A549 (cell line): ENCODE measurements at regions not wholly inside any gene's neighbourhood (a gene's known extent, or its start where the extent isn't known, plus 50 kb on each side); places are given as distances from the start of the nearest gene placed in this dataset.

ENCODE experiments used
- ATAC-seq, 2 experiments: fragments of 200-7000 bp in 1 of 2; fragments of >200 bp in 1 of 2; cut with Nextera tagmentation in 1 of 2; cut with Tn5 transposase in 1 of 2; 3 replicates each; pipeline versions ENCODE4 v1.8.0 to v1.9.1; 2018 to 2020; ENCODE audit warnings: mild to moderate bottlenecking in 1 of 2, moderate library complexity in 1 of 2
- CTCF ChIA-PET: fragments of 300-600 bp; sonication (Branson Sonifier 250); formaldehyde crosslinking; extraction: SDS; loops from one replicate; lab custom pipeline; 2021; ENCODE audit warnings: antibody characterized with exemption, inconsistent platforms; lab: Yijun Ruan, JAX
- POLR2A ChIA-PET: fragments of 350-600 bp; formaldehyde crosslinking; extraction: SDS; loops from one replicate; lab custom pipeline; 2021; ENCODE audit warnings: antibody characterized with exemption, inconsistent platforms; lab: Yijun Ruan, JAX
- DNase-seq, 2 experiments: peaks; one replicate each; pipeline versions ENCODE4 v3.0.0 to v3.0.0-alpha.2; 2011 to 2016; ENCODE audit warnings: low read depth in 1 of 2, low spot score in 1 of 2
- FAIRE-seq: peaks from 2 replicates; lab custom pipeline; 2011; peaks lifted over from hg19 to GRCh38; lab: Jason Lieb, UNC
- H3K27ac ChIP-seq, 2 experiments: fragments of >200 bp; sonication (Bioruptor Twin); formaldehyde crosslinking; 3 replicates each; pipeline ENCODE4 v1.5.1; 2016 to 2017
- H3K4me1 ChIP-seq: fragments of >200 bp; sonication (Bioruptor Twin); formaldehyde crosslinking; 3 replicates; pipeline ENCODE4 v1.6.1; 2016
- H3K4me2 ChIP-seq: fragments of >200 bp; sonication (Bioruptor Twin); formaldehyde crosslinking; 3 replicates; pipeline ENCODE4 v1.6.1; 2016
- H3K4me3 ChIP-seq: fragments of >200 bp; sonication (Bioruptor Twin); formaldehyde crosslinking; 3 replicates; pipeline ENCODE4 v1.5.1; 2016
- H3K9me3 ChIP-seq: fragments of >200 bp; sonication (Bioruptor Twin); formaldehyde crosslinking; 3 replicates; pipeline ENCODE4 v1.6.1; 2016
- CBX2 ChIP-seq: fragments of 200-600 bp; sonication (generic); IDR thresholded peaks from 2 replicates; pipeline ENCODE4 v1.6.1; 2016; ENCODE audit warnings: low read depth, mild to moderate bottlenecking, borderline replicate concordance
- CHD4 ChIP-seq: fragments of 200-600 bp; sonication (generic); IDR thresholded peaks from 2 replicates; pipeline ENCODE4 v1.6.1; 2016; ENCODE audit warnings: antibody characterized with exemption, mild to moderate bottlenecking, borderline replicate concordance
- EP300 ChIP-seq, 2 experiments: fragments of >200 bp; sonication (Bioruptor Twin); formaldehyde crosslinking; IDR thresholded peaks; 2 replicates in 1 of 2; 3 replicates in 1 of 2; pipeline ENCODE4 v1.6.1; 2016 to 2017
- FOSB ChIP-seq: fragments of 250-450 bp; sonication (Bioruptor Pico); IDR thresholded peaks from 2 replicates; pipeline ENCODE4 v1.5.0; 2020; ENCODE audit warnings: mild to moderate bottlenecking, moderate library complexity
- HOXA7 ChIP-seq: fragments of 250-450 bp; sonication (Bioruptor Pico); IDR thresholded peaks from 2 replicates; pipeline ENCODE4 v1.5.0; 2020; ENCODE audit warnings: mild to moderate bottlenecking, moderate library complexity
- JUN ChIP-seq, 2 experiments: fragments of >200 bp; sonication (Bioruptor Twin); formaldehyde crosslinking; IDR thresholded peaks; 2 replicates in 1 of 2; 3 replicates in 1 of 2; pipeline ENCODE4 v1.6.1; 2016 to 2017
- KDM1A ChIP-seq: fragments of 200-600 bp; sonication (generic); IDR thresholded peaks from 2 replicates; pipeline ENCODE4 v1.6.1; 2016; ENCODE audit warnings: low read depth, mild to moderate bottlenecking
- KDM5A ChIP-seq: fragments of 200-600 bp; sonication (generic); IDR thresholded peaks from 2 replicates; pipeline ENCODE4 v1.6.1; 2016; ENCODE audit warnings: antibody characterized with exemption, mild to moderate bottlenecking
- MAFK ChIP-seq: fragments of 450-650 bp; IDR thresholded peaks from 2 replicates; pipeline ENCODE4 v1.6.1; 2014; ENCODE audit not compliant: partially characterized antibody
- MAZ ChIP-seq: fragments of 150-350 bp; IDR thresholded peaks from 2 replicates; pipeline ENCODE4 v1.6.1; 2014; ENCODE audit warnings: antibody characterized with exemption, low read depth, low read length, borderline replicate concordance
- NFE2L2 ChIP-seq: fragments of 150-350 bp; conservative IDR thresholded peaks from 2 replicates; pipeline ENCODE4 v1.6.1; 2014; ENCODE audit warnings: low read length
- POLR2AphosphoS2 ChIP-seq: conservative IDR thresholded peaks from 2 replicates; pipeline ENCODE4 v1.6.1; 2012; ENCODE audit warnings: low read length, improper control_type of control experiment, inconsistent platforms
- RARB ChIP-seq: fragments of 250-450 bp; sonication (Bioruptor Pico); IDR thresholded peaks from 2 replicates; pipeline ENCODE4 v1.8.0; 2021; ENCODE audit warnings: mild to moderate bottlenecking, moderate library complexity
- RNF2 ChIP-seq: fragments of 200-600 bp; sonication (generic); IDR thresholded peaks from 2 replicates; pipeline ENCODE4 v1.6.1; 2016; ENCODE audit warnings: low read depth, mild to moderate bottlenecking, antibody characterized with exemption, moderate library complexity, borderline replicate concordance
- SREBF2 ChIP-seq: fragments of 450-650 bp; IDR thresholded peaks from 2 replicates; pipeline ENCODE4 v1.6.1; 2014; ENCODE audit warnings: mild to moderate bottlenecking, moderate library complexity
- WGBS: methylation state at CpG from one replicate; pipeline ENCODE4 v1.1.6; 2017; ENCODE audit errors: missing lambda C conversion rate; 5-methylcytosine and 5-hydroxymethylcytosine counted together
- TF ChIP-seq, protein P1 (sequence below): fragments of >200 bp; sonication (Bioruptor Twin); formaldehyde crosslinking; IDR thresholded peaks from 3 replicates; pipeline ENCODE4 v1.6.1; 2016
- TF ChIP-seq, protein P2 (sequence below): fragments of 150-350 bp; IDR thresholded peaks from 2 replicates; pipeline ENCODE4 v1.6.1; 2014; ENCODE audit warnings: low read depth, mild to moderate bottlenecking, low read length
- TF ChIP-seq, protein P3 (sequence below): fragments of 200-600 bp; sonication (generic); IDR thresholded peaks from 2 replicates; pipeline ENCODE4 v1.6.1; 2016; ENCODE audit warnings: antibody characterized with exemption, mild to moderate bottlenecking, moderate library complexity
- TF ChIP-seq, protein P4 (sequence below): fragments of 250-450 bp; sonication (Bioruptor Pico); IDR thresholded peaks from 2 replicates; pipeline ENCODE4 v1.5.0; 2020; ENCODE audit warnings: low read depth, mild to moderate bottlenecking, moderate library complexity
- TF ChIP-seq, protein P5 (sequence below): IDR thresholded peaks from 2 replicates; pipeline ENCODE4 v1.6.1; 2012
- TF ChIP-seq, protein P6 (sequence below): fragments of 450-650 bp; IDR thresholded peaks from 2 replicates; pipeline ENCODE4 v1.6.1; 2014; ENCODE audit warnings: antibody characterized with exemption

DNA sequence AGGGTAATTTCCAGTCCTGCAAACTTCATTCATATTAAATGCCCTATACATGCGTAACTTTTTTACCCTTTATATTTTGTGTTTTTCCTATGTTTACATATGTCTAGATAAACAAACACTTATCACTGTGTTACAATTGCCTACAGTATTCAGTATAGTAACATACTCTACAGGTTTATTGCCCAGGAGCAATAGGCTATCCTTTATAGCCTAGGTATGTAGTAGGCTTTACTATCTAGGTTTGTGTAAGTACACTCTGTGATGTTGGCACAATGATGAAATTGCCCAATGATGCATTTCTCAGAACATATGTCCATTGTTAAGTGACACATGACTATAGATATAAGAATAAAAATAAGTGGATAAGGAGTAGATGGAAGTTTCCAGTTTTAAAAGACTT lies 345.5 kb upstream of the C1orf87 start:
- FAIRE-seq (no peak), DNase-seq (no peak)
- Histone ChIP-seq H3K27ac (no peak overlapping the region), H3K9me3 (no peaks in the 10 kb centered on the region)
- TF ChIP-seq, protein P1, sequence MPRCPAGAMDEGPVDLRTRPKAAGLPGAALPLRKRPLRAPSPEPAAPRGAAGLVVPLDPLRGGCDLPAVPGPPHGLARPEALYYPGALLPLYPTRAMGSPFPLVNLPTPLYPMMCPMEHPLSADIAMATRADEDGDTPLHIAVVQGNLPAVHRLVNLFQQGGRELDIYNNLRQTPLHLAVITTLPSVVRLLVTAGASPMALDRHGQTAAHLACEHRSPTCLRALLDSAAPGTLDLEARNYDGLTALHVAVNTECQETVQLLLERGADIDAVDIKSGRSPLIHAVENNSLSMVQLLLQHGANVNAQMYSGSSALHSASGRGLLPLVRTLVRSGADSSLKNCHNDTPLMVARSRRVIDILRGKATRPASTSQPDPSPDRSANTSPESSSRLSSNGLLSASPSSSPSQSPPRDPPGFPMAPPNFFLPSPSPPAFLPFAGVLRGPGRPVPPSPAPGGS: no peak
- TF ChIP-seq FOSB (no peak), JUN (IDR thresholded peaks at IDR 0.05) (no peak)
- TF ChIP-seq, all 56 proteins: peak for 0
- H3K4me1 ChIP-seq: no peaks in the 10 kb centered on the region
- no peak overlapping the region for H3K4me3 ChIP-seq
- POLR2A ChIA-PET: no interaction called here
- ATAC-seq: no peak
- 79% methylated on average over 1 of the region's 1 CpG for WGBS
- CTCF ChIA-PET: no interaction called here
- H3K4me2 ChIP-seq: no peak overlapping the region

DNA sequence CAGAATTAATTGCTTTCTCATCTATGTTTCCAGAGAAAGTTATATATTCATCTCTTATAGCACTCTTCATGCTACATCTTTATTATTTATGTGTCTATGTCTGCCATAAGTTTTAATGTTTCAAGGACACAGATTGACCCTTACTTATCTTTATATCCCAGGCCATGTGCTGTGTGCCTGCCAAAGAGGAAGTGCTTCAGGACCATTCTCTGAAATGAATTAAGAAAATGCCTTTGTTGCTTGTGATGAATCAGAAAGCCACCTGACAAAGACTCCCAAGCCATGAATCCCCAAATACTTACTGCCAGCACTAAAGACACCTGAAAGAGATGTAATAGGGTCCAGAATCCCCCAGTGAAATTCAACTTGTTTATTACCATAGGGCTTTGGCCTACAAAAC lies 342.1 kb upstream of the C1orf87 start:
- ATAC-seq: no peak
- TF ChIP-seq EP300 (IDR thresholded peaks at IDR 0.05): no peak
- TF ChIP-seq NFE2L2: no peak

DNA sequence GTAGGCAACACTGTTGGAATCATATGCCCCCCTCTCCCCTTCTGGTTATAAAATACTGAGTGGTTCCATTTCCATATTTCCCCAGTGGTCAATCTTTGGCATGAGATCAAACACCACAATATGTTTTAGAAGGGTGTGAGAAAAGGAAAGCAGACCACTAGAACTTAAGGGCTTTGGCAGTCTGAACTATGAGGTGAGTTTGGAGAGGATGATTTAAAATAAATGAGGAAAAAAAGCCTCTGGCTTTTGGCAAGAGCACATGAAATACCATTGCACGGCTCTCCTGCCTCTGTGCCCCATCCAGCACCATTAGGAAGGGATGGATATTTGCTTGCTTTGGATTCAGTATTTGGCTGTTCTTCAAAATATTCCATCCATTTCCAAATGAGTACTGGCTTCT lies 339.5 kb upstream of the C1orf87 start:
- ChIA-PET CTCF (no interaction called here), POLR2A (no interaction called here)
- H3K9me3 ChIP-seq: no peaks in the 10 kb centered on the region
- WGBS: 0% methylated on average over 1 of the region's 1 CpG
- TF ChIP-seq, protein P2, sequence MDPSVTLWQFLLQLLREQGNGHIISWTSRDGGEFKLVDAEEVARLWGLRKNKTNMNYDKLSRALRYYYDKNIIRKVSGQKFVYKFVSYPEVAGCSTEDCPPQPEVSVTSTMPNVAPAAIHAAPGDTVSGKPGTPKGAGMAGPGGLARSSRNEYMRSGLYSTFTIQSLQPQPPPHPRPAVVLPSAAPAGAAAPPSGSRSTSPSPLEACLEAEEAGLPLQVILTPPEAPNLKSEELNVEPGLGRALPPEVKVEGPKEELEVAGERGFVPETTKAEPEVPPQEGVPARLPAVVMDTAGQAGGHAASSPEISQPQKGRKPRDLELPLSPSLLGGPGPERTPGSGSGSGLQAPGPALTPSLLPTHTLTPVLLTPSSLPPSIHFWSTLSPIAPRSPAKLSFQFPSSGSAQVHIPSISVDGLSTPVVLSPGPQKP: no peak
- no peak for TF ChIP-seq HOXA7
- no peak for TF ChIP-seq KDM1A
- no peak overlapping the region for H3K4me3 ChIP-seq
- no peaks in the 10 kb centered on the region for H3K4me1 ChIP-seq
- no peak overlapping the region for H3K4me2 ChIP-seq
- no peak overlapping the region for H3K27ac ChIP-seq
- no peak for ATAC-seq
- DNase-seq: no peak
- no peak for FAIRE-seq

More for the DNA sequence above, 342.1 kb upstream of the C1orf87 start:
- DNase-seq (no peak), FAIRE-seq (no peak)
- Histone ChIP-seq H3K9me3 (no peaks in the 10 kb centered on the region), H3K27ac (no peak overlapping the region), H3K4me2 (no peak overlapping the region), H3K4me3 (no peak overlapping the region), H3K4me1 (no peaks in the 10 kb centered on the region)
- ChIA-PET POLR2A (no interaction called here), CTCF (no interaction called here)

DNA sequence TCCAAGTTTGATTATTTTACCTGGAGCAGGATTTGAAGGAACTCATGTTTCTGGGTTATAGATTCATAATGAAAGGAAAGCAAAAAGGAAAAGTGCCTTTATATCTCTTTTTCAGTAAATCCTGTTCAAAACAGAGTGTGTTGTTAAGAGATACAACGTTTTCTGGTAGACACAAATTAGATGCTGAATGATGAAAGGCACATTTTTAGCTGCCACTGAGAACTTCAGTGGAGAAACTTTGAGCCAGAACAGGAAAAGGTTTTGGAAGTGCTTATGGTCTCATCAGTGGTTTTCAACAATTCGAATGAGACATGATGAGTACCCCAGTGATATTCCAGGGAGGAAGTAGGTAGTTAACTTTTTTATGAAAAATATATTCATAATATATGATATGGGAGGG lies 338.0 kb upstream of the C1orf87 start:
- POLR2A ChIA-PET: no interaction called here
- TF ChIP-seq KDM1A (no peak), MAFK (no peak), CHD4 (no peak), MAZ (no peak), HOXA7 (no peak), POLR2AphosphoS2 (no peak), KDM5A (no peak), RNF2 (no peak), CBX2 (no peak), JUN (IDR thresholded peaks at IDR 0.05) (no peak), NFE2L2 (no peak), RARB (no peak), SREBF2 (no peak)
- TF ChIP-seq, protein P3, sequence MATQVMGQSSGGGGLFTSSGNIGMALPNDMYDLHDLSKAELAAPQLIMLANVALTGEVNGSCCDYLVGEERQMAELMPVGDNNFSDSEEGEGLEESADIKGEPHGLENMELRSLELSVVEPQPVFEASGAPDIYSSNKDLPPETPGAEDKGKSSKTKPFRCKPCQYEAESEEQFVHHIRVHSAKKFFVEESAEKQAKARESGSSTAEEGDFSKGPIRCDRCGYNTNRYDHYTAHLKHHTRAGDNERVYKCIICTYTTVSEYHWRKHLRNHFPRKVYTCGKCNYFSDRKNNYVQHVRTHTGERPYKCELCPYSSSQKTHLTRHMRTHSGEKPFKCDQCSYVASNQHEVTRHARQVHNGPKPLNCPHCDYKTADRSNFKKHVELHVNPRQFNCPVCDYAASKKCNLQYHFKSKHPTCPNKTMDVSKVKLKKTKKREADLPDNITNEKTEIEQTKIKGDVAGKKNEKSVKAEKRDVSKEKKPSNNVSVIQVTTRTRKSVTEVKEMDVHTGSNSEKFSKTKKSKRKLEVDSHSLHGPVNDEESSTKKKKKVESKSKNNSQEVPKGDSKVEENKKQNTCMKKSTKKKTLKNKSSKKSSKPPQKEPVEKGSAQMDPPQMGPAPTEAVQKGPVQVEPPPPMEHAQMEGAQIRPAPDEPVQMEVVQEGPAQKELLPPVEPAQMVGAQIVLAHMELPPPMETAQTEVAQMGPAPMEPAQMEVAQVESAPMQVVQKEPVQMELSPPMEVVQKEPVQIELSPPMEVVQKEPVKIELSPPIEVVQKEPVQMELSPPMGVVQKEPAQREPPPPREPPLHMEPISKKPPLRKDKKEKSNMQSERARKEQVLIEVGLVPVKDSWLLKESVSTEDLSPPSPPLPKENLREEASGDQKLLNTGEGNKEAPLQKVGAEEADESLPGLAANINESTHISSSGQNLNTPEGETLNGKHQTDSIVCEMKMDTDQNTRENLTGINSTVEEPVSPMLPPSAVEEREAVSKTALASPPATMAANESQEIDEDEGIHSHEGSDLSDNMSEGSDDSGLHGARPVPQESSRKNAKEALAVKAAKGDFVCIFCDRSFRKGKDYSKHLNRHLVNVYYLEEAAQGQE: no peak
- TF ChIP-seq, protein P4, sequence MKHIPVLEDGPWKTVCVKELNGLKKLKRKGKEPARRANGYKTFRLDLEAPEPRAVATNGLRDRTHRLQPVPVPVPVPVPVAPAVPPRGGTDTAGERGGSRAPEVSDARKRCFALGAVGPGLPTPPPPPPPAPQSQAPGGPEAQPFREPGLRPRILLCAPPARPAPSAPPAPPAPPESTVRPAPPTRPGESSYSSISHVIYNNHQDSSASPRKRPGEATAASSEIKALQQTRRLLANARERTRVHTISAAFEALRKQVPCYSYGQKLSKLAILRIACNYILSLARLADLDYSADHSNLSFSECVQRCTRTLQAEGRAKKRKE (CRISPR knock-in tag): no peak
- TF ChIP-seq, protein P5, sequence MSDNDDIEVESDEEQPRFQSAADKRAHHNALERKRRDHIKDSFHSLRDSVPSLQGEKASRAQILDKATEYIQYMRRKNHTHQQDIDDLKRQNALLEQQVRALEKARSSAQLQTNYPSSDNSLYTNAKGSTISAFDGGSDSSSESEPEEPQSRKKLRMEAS: no peak
- TF ChIP-seq, protein P6, sequence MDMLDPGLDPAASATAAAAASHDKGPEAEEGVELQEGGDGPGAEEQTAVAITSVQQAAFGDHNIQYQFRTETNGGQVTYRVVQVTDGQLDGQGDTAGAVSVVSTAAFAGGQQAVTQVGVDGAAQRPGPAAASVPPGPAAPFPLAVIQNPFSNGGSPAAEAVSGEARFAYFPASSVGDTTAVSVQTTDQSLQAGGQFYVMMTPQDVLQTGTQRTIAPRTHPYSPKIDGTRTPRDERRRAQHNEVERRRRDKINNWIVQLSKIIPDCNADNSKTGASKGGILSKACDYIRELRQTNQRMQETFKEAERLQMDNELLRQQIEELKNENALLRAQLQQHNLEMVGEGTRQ: no peak

More for the DNA sequence above, 338.0 kb upstream of the C1orf87 start:
- DNase-seq: no peak
- no peak for ATAC-seq
- H3K9me3 ChIP-seq: no peaks in the 10 kb centered on the region
- no peak overlapping the region for H3K27ac ChIP-seq
- 0% methylated on average over 2 of the region's 2 CpGs for WGBS
- no peak for FAIRE-seq
- no peak overlapping the region for H3K4me3 ChIP-seq
- no peaks in the 10 kb centered on the region for H3K4me1 ChIP-seq
- no peak overlapping the region for H3K4me2 ChIP-seq
- CTCF ChIA-PET: no interaction called here
